ENCODE measurements at regions not wholly inside any gene's neighbourhood (a gene's known extent, or its start where the extent isn't known, plus 50 kb on each side); places are given as distances from the start of the nearest gene placed in this dataset.
"Not testable (repeated sequence)": the region's sequence is repeated elsewhere in the genome, so short reads cannot be mapped to it uniquely, and the experiment has no call there.

DNA sequence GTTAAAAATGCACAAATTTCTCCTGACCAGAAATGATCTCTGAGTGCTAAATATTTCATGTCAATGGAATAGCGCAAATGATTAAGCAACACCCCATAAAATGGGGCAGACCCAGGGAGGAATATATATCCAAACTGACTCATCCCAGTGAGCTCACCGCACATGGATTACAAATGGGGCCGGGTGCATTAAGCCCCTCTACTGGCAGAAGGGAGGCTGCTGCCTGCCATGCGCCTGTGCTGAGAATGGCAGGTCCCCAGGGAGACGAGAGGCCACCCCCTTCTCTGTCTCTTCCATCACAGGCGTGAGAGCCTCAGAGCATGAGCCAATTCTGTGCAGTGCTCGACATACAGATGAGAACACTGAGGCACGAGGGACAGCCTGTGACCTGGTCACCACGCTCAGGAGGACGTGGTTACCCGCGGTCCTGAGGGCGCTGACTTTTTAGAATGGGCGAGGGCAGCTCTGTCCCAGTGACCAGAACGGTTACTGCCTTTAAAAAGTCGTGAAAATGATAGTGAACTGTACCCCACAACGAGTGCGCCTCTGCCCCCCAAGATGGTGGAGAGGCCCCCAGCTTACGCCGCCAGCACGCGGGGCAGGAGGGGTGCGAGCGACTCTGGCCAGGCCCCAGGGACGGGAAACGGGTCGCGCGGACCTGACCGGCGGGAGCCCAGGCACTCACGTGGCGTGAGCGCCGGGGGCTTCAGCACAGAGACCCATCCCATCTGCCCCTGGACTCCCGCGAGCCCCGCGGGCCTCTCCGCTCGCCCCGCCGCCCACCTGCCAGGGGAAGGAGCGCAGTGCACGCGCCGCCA lies 130.2 kb upstream of the ALDH3B2 start:
- not testable (repeated sequence) for H3K36me3 Mint-ChIP-seq (ENCODE audit: low read depth); H3K9me3 Mint-ChIP-seq; H3K4me1 Mint-ChIP-seq (ENCODE audit: low read depth)
- peak overlapping the region; percentile 90 for H3K4me3 Mint-ChIP-seq
- H3K27me3 Mint-ChIP-seq (ENCODE audit: low read depth): peaks cover 17% of the 10 kb centered on the region
- H3K27ac Mint-ChIP-seq: peak overlapping the region; percentile 63

DNA sequence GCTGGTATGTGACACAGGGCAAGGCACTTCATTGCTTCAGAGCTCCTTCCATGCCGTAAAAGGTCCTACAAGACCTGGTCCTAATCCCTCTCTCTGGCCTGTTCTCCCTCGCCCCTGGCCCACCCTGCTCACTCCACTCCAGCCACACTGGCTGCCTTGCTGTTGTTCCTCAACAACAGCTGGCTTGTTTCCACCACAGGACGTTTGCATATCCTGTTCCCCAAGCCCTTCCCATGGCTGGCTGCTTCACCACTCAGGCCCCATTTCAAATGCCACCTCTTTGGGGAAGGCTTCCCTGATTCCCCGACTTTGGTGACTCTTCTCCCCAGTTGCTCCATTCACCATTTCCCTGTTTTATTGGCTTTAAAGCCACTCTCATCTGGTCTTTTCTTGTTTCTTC lies 129.1 kb upstream of the ALDH3B2 start:
- H3K36me3 Mint-ChIP-seq (ENCODE audit: low read depth); H3K9me3 Mint-ChIP-seq; H3K4me3 Mint-ChIP-seq; H3K27ac Mint-ChIP-seq; H3K4me1 Mint-ChIP-seq (ENCODE audit: low read depth): not testable (repeated sequence)
- peaks cover 13% of the 10 kb centered on the region for H3K27me3 Mint-ChIP-seq (ENCODE audit: low read depth)

GRCh38 chr11:67803055-67803454 lies 128.6 kb upstream of the ALDH3B2 start:
- H3K4me3 Mint-ChIP-seq; H3K36me3 Mint-ChIP-seq (ENCODE audit: low read depth); H3K27ac Mint-ChIP-seq; H3K27me3 Mint-ChIP-seq (ENCODE audit: low read depth); H3K4me1 Mint-ChIP-seq (ENCODE audit: low read depth); H3K9me3 Mint-ChIP-seq: not testable (repeated sequence)

GRCh38 chr11:67802623-67803022 lies 128.2 kb upstream of the ALDH3B2 start:
- not testable (repeated sequence) for H3K36me3 Mint-ChIP-seq (ENCODE audit: low read depth); H3K4me1 Mint-ChIP-seq (ENCODE audit: low read depth); H3K4me3 Mint-ChIP-seq; H3K27ac Mint-ChIP-seq; H3K27me3 Mint-ChIP-seq (ENCODE audit: low read depth); H3K9me3 Mint-ChIP-seq

- H3K27me3 Mint-ChIP-seq (ENCODE audit: low read depth); H3K4me1 Mint-ChIP-seq (ENCODE audit: low read depth); H3K4me3 Mint-ChIP-seq; H3K27ac Mint-ChIP-seq; H3K9me3 Mint-ChIP-seq; H3K36me3 Mint-ChIP-seq (ENCODE audit: low read depth): not testable (repeated sequence)
These were observed 127.0 kb upstream of the ALDH3B2 start for GRCh38 chr11:67801397-67801796.

GRCh38 chr11:67800591-67800990 lies 126.2 kb upstream of the ALDH3B2 start:
- H3K9me3 Mint-ChIP-seq; H3K36me3 Mint-ChIP-seq (ENCODE audit: low read depth); H3K27ac Mint-ChIP-seq; H3K27me3 Mint-ChIP-seq (ENCODE audit: low read depth); H3K4me1 Mint-ChIP-seq (ENCODE audit: low read depth); H3K4me3 Mint-ChIP-seq: not testable (repeated sequence)

- H3K9me3 Mint-ChIP-seq; H3K36me3 Mint-ChIP-seq (ENCODE audit: low read depth); H3K27ac Mint-ChIP-seq; H3K4me3 Mint-ChIP-seq; H3K27me3 Mint-ChIP-seq (ENCODE audit: low read depth); H3K4me1 Mint-ChIP-seq (ENCODE audit: low read depth): not testable (repeated sequence)
These were observed 125.4 kb upstream of the ALDH3B2 start for GRCh38 chr11:67799808-67800207.

GRCh38 chr11:67797726-67798521 lies 123.5 kb upstream of the ALDH3B2 start:
- not testable (repeated sequence) for H3K27ac Mint-ChIP-seq; H3K4me3 Mint-ChIP-seq; H3K4me1 Mint-ChIP-seq (ENCODE audit: low read depth); H3K9me3 Mint-ChIP-seq; H3K36me3 Mint-ChIP-seq (ENCODE audit: low read depth); H3K27me3 Mint-ChIP-seq (ENCODE audit: low read depth)

DNA sequence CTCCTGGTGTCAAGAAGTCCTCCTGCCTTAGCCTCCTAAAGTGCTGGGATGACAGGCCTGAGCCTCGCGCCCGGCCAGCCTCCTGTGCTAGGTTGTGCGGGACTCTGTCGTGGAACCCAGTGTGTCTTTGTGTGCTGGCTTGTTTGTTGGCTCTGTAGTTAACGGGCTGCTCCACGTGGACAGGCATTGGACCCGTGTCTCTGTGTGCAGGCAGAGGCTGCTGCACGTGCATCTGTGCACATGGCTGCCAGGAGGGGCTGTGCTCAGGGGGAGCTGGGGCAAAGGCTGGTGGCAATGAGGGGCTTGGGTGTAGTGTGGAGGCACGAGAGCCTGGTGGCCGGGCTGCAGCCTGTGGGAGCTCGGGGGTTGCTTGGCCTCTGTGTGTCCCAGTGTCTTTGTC lies 121.3 kb upstream of the ALDH3B2 start:
- no peaks in the 10 kb centered on the region for H3K9me3 Mint-ChIP-seq
- H3K36me3 Mint-ChIP-seq (ENCODE audit: low read depth): no peaks in the 10 kb centered on the region
- H3K27ac Mint-ChIP-seq: no peak overlapping the region
- H3K4me3 Mint-ChIP-seq: no peak overlapping the region
- H3K4me1 Mint-ChIP-seq (ENCODE audit: low read depth): peaks cover 2% of the 10 kb centered on the region
- H3K27me3 Mint-ChIP-seq (ENCODE audit: low read depth): no peaks in the 10 kb centered on the region

DNA sequence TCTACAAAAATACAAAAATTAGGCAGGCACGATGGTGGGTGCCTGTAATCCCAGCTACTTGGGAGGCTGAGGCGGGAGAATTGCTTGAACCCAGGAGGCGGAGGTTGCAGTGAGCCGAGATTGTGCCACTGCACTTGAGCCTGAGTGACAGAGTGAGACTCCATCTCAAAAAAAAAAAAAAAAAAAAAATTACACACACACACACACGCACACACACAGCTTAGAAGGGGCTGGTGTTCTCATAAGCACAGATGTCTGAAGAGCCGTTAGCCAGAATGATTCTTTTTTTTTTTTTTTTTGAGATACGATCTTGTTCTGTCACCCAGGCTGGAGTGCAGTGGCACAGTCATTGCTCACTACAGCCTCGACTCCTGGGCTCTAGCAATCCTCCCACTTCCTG lies 119.3 kb upstream of the ALDH3B2 start:
- not testable (repeated sequence) for H3K9me3 Mint-ChIP-seq; H3K4me3 Mint-ChIP-seq; H3K4me1 Mint-ChIP-seq (ENCODE audit: low read depth); H3K27ac Mint-ChIP-seq; H3K27me3 Mint-ChIP-seq (ENCODE audit: low read depth); H3K36me3 Mint-ChIP-seq (ENCODE audit: low read depth)

DNA sequence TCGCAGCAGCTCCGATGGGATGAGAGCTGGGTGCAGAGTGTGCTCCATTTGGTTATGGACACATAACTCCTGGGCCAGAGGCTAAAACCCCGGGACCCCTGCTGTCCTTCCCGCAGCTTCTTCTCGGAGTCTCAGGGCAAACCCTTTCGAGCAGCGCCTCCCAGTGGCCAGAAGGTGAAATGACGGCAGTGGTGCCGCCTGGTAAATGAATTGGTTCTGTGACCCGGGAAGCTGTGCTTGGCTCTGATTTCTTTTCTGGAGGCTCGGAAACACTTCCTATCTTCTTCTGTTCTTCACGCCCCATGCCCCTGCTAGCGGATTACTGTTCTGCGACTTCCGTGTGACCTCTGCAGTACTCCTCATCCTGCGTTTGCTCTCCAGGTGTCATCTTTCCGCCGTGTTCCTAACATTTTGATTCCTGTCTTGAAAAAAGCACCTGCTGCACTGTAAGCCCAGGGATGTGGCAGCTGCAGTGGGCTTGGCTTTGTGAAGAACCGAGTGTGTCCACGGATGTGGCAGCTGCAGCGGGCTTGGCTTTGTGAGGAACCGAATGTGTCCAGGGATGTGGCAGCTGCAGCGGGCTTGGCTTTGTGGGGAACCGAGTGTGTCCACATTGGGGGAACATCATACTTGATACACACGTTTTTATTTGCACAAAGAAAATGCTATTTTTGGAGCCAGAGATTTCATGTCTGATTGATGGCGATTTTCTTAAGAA lies 118.0 kb upstream of the ALDH3B2 start:
- not testable (repeated sequence) for H3K4me1 Mint-ChIP-seq (ENCODE audit: low read depth); H3K9me3 Mint-ChIP-seq; H3K27ac Mint-ChIP-seq; H3K27me3 Mint-ChIP-seq (ENCODE audit: low read depth); H3K36me3 Mint-ChIP-seq (ENCODE audit: low read depth); H3K4me3 Mint-ChIP-seq

- not testable (repeated sequence) for H3K27me3 Mint-ChIP-seq (ENCODE audit: low read depth); H3K4me1 Mint-ChIP-seq (ENCODE audit: low read depth); H3K36me3 Mint-ChIP-seq (ENCODE audit: low read depth); H3K9me3 Mint-ChIP-seq; H3K4me3 Mint-ChIP-seq
- H3K27ac Mint-ChIP-seq: peak overlapping the region; percentile 22
These were observed 117.3 kb upstream of the ALDH3B2 start for GRCh38 chr11:67791598-67792170.

- not testable (repeated sequence) for H3K9me3 Mint-ChIP-seq; H3K4me1 Mint-ChIP-seq (ENCODE audit: low read depth); H3K27me3 Mint-ChIP-seq (ENCODE audit: low read depth); H3K27ac Mint-ChIP-seq; H3K36me3 Mint-ChIP-seq (ENCODE audit: low read depth); H3K4me3 Mint-ChIP-seq
These were observed 113.9 kb upstream of the ALDH3B2 start for GRCh38 chr11:67788341-67788695.

GRCh38 chr11:67787681-67788340 lies 113.4 kb upstream of the ALDH3B2 start:
- not testable (repeated sequence) for H3K9me3 Mint-ChIP-seq; H3K27ac Mint-ChIP-seq; H3K36me3 Mint-ChIP-seq (ENCODE audit: low read depth); H3K4me1 Mint-ChIP-seq (ENCODE audit: low read depth); H3K27me3 Mint-ChIP-seq (ENCODE audit: low read depth); H3K4me3 Mint-ChIP-seq
